ENCODE measurements at regions not wholly inside any gene's neighbourhood (a gene's known extent, or its start where the extent isn't known, plus 50 kb on each side); places are given as distances from the start of the nearest gene placed in this dataset.

GRCh38 chr13:29922281-29922821 is 71.9 kb upstream of the UBL3 start:
- DNase-seq = no peak

GRCh38 chr13:29921542-29921941 is 71.1 kb upstream of the UBL3 start:
- DNase-seq = no peak

GRCh38 chr13:29920025-29920643 is 69.7 kb upstream of the UBL3 start:
- DNase-seq = no peak

GRCh38 chr13:29918845-29919244 is 68.4 kb upstream of the UBL3 start:
- DNase-seq = no peak

- no peak for DNase-seq
These were observed 67.2 kb upstream of the UBL3 start for GRCh38 chr13:29917650-29918049.

- no peak for DNase-seq
These were observed 64.2 kb upstream of the UBL3 start for GRCh38 chr13:29914581-29914980.

- no peak for DNase-seq
These were observed 61.5 kb upstream of the UBL3 start for GRCh38 chr13:29911781-29912418.

- DNase-seq = no peak
These were observed 59.7 kb upstream of the UBL3 start for GRCh38 chr13:29909975-29910674.

GRCh38 chr13:29909081-29909730 is 58.8 kb upstream of the UBL3 start:
- no peak for DNase-seq

GRCh38 chr13:29908416-29909080 is 58.1 kb upstream of the UBL3 start:
- DNase-seq = no peak

GRCh38 chr13:29907670-29908069 is 57.3 kb upstream of the UBL3 start:
- no peak for DNase-seq

GRCh38 chr13:29906432-29907011 is 56.1 kb upstream of the UBL3 start:
- no peak for DNase-seq

GRCh38 chr13:29905845-29906244 is 55.4 kb upstream of the UBL3 start:
- no peak for DNase-seq

- no peak for DNase-seq
These were observed 53.6 kb upstream of the UBL3 start for GRCh38 chr13:29903996-29904395.

- no peak for DNase-seq
These were observed 53.1 kb upstream of the UBL3 start for GRCh38 chr13:29903543-29903942.

GRCh38 chr13:29902632-29903305 is 52.4 kb upstream of the UBL3 start:
- DNase-seq = no peak

- DNase-seq = no peak
These were observed 51.6 kb upstream of the UBL3 start for GRCh38 chr13:29901710-29902631.
